ENCODE measurements at regions not wholly inside any gene's neighbourhood (a gene's known extent, or its start where the extent isn't known, plus 50 kb on each side); places are given as distances from the start of the nearest gene placed in this dataset.

- DNase-seq = no peak
Observed at GRCh38 chr4:36841583-36842326, 402.8 kb upstream of the NWD2 start.

DNA sequence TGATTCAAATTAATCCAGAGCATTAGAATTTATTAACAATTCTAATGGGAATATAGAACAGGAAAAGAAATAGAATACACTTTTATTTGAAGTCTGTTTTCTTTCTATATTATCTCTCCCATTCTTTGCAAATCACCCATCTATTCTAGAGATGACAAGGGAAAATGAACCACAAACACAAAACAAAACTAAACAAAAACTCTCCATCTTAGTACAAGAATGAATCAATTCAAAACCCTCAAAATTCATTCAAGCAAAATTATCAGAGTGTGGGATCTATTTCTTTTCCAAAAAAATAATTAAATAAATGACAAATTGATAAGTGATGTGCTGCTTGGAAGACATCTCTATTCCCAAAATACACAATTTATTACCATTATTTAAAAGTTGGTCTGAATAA is 400.1 kb upstream of the NWD2 start:
- DNase-seq = no peak

DNA sequence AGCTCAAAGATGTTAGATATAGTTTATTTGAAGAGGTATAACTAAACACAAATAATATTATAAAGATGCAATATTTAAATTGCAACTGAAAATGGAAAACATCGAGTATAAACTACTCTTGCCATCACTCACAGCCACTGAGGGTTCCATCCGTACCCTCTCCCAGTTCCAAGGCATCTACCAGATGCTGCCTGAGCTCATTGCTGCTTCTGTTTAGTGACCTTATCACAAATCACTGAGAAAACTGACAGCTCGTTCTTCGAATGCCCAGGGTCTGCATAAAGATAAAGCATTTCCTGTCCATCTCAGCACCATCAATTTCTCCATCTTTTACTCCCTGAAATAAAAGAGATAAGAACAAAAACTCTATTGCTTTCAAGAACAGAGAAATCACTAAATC is 391.7 kb upstream of the NWD2 start:
- no peak for DNase-seq

GRCh38 chr4:36854554-36854953 is 390.0 kb upstream of the NWD2 start:
- no peak for DNase-seq

GRCh38 chr4:36863601-36864000 is 380.9 kb upstream of the NWD2 start:
- DNase-seq = no peak

DNA sequence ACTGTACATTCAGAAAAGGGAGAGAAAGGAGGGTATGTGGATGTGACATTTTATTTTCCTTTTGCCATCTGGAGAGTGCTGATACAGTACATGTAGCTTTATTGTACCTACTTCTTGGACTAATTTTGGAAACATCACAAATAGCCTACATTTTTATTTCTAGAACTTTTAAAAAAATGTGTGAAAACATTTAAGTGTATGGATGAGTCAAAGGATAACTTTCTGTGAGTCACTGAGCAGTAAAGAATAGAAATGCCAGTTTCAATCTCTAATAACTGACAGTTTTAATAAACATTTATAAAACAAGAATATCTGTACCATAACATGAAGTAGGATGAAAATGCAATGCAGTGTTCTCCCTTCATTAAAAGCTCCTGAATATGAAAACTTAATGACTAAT is 374.4 kb upstream of the NWD2 start:
- DNase-seq = no peak

GRCh38 chr4:36872679-36873078 is 371.9 kb upstream of the NWD2 start:
- DNase-seq = no peak

- DNase-seq = no peak
Observed at GRCh38 chr4:36884151-36884550, 360.4 kb upstream of the NWD2 start.

DNA sequence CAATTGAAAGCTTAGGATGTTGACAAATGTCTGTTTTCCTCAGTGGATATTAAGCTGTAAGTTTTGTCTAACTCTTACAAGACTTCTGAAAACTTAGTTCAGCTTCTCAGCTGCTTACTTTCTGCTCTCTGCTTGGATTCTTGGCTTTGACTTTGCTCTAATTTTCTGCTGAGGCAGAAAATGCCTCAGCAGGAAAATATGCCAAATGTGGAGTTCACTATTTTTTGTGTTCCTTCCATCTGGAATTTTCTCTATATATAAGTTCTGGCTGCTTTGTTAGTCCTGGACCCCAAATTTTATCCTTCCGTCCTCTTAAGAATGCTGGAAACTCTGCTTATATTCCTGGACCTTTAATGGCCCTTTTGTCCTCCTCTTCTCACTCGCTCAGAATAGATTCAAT is 352.6 kb upstream of the NWD2 start:
- DNase-seq = no peak

DNA sequence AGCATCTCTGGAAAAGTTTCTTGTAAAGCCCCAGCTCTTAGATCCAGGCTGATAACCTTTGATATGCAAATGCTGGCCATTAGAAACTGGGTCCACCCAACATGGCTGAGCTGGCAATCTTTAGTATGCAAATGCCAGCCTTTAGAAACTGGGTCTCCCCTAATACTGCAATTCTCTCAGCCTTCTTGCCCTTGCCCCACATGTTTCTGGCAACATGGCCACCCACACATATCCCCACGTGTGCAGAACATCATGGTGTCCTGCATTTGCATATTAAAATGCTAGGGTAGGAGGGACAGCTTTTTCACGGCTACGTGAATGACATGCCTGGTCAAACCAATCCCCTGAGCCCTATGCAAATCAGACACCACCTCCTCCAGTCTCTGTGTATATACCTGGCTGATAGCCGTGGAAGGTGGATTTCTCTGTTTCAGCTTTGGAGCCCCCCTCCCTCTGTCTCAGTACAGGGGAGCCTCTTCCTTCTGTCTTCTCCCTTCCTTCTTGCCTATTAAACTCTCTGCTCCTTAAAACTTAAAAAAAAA is 344.0 kb upstream of the NWD2 start:
- no peak for DNase-seq

DNA sequence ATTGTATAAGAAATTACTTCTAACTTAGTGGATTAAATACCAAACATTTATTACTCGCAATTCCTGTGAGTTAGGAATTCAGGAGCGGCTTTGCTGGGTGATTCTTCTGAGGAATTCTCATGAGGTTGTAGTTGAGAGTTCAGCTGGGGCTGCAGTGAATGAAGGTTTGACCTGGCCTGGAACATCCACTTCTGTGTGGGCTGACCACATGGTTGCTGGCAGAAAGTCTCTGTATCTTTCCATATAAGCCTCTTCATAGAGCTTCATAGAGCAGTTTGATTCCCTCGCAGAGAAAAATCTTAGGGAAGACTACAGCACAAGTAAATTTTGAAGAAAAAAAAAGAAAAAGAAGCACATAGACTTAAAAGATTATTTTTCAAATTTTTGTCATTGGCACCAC is 339.7 kb upstream of the NWD2 start:
- no peak for DNase-seq

DNA sequence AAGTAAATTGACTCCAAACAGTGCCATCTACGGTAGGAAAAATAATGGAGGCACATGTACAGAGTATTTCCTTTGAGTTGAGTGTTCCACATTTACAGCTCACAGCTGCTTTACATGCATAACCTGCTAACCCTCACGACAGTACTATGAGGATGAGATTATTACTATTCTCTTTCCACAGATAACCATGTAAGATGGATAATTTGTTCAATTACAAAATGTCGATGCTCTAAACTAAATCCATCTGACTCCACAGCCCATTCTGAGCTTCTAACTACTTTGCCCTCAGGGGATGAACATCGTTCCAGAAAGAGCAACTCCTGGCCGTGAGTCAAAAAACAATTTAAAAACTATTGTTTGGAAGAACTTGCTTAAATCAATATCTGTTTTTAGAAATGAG is 330.4 kb upstream of the NWD2 start:
- no peak for DNase-seq

GRCh38 chr4:36915717-36916116 is 328.8 kb upstream of the NWD2 start:
- DNase-seq = no peak

DNA sequence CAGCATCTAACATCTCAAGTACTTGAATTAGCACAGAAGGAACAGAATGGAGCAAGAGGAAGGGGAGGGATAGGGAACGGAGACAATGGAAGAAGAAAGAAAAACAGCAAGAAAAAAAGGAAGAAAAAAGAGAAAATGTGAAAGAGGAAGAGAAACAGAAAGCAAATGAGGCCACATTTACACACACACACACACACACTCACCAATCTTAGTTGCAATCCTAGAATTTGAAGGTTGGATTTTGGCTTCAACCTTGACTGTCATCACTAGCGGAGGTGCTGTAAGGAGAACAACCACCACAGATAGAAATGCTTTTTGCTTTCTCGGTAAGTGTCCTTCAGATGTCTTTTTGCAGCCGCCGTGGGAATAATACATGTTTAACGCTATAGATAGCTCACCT is 327.1 kb upstream of the NWD2 start:
- no peak for DNase-seq

GRCh38 chr4:36919721-36920120 is 324.8 kb upstream of the NWD2 start:
- DNase-seq = no peak

GRCh38 chr4:36921476-36922216 is 322.9 kb upstream of the NWD2 start:
- no peak for DNase-seq

DNA sequence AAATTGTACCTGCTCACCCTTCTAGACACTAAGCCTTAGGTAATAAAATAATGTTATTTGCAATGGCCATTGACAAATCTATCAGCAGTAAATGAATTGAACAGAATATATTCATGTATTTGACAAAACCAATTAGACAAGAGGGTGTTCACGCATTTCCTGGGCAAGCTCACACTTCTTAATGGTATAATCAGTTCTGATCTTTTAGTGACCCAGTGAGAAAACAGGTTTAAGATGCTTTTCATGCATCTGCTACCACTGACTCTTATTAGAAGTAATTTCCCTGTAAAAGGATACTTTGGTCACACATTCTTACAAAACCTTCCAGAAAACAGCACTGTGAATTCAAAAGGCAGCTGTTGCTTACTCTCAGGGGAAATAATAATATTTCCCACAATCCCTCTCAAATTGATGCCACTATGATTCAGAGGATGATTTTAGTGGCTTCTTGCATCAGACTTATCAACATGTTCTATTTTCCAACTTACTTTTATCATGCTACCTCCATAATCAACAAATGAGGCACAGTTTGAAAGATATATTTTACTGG is 313.9 kb upstream of the NWD2 start:
- DNase-seq = no peak

GRCh38 chr4:36944232-36944631 is 300.3 kb upstream of the NWD2 start:
- DNase-seq = no peak

DNA sequence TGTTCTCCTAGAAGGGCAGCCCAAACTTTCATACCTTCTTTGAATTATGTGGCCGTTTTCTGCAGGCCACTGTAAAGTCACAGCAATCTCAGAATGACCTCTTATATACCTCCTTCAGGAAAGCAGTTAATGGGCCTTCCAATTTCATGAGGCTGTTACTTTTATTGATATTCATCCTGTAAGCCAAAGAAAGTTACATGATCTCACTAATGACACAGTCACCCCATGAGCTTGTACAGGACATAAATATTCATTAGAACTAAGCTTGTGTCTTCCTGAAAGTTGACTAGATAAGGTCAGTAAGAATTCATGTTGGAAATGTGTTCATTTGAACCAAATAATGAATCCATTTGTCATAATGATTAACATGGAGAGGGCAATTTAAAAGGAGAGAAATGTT is 283.1 kb upstream of the NWD2 start:
- DNase-seq = no peak

DNA sequence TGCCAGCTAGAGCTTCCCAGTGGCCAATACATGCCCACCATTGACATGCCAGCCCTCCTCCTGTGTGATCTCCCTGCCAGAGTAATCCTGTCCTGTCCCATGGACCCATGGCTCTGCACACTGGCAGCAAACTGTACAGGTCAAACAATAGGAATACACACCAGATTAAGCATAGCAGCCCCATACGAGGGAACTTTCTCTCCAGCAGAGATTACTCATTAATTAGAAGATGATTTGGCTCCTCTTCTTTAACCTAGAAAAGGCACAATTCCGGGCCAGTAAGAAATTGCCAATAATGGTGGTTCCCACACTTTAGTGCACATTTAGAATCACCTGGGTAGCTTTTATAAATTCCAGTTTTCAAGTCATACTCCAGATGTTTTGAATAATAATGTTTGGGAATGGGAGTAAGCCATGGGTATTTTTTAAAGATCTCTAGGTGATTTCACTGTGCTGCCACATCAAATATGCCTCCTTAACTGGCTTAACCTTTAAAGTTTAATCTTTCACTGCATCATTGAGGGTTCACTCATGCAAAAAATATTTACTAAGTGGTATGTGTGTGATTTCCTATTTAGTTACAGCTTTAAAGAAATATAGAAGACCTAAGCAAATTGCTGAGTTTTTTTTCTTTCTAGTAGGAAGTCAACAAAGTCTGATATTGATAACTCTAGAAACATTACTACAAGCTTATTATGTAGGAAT is 277.6 kb upstream of the NWD2 start:
- no peak for DNase-seq

GRCh38 chr4:36979533-36979932 is 265.0 kb upstream of the NWD2 start:
- DNase-seq = no peak

- no peak for DNase-seq
Observed at GRCh38 chr4:36990128-36990872, 254.2 kb upstream of the NWD2 start.

- DNase-seq = no peak
Observed at GRCh38 chr4:36997727-36998126, 246.8 kb upstream of the NWD2 start.

Data from NCI-H187 (cell line).